H54 (cell line): ENCODE measurements at regions not wholly inside any gene's neighbourhood (a gene's known extent, or its start where the extent isn't known, plus 50 kb on each side); places are given as distances from the start of the nearest gene placed in this dataset.

ENCODE experiments used
- DNase-seq: peaks from one replicate; pipeline ENCODE4 v3.0.0; 2011; ENCODE audit warnings: low spot score, mixed read lengths; ENCODE audit not compliant: insufficient read length
- FAIRE-seq: peaks from 3 replicates; lab custom pipeline; 2011; peaks lifted over from hg19 to GRCh38; lab: Jason Lieb, UNC
- POLR2A ChIP-seq: IDR thresholded peaks from 2 replicates; pipeline ENCODE4 v1.6.1; 2011; ENCODE audit warnings: low read depth, mild to moderate bottlenecking, low read length

- no peak for FAIRE-seq
- no peak for TF ChIP-seq POLR2A
- no peak for DNase-seq
Observed at GRCh38 chr2:194002699-194003368, 1654.2 kb upstream of the SLC39A10 start.

GRCh38 chr2:193990868-193991267 lies 1666.2 kb upstream of the SLC39A10 start:
- no peak for FAIRE-seq
- DNase-seq: no peak
- TF ChIP-seq POLR2A: no peak

- FAIRE-seq (no peak), DNase-seq (no peak)
- TF ChIP-seq POLR2A: no peak
Observed at GRCh38 chr2:193989645-193990044, 1667.4 kb upstream of the SLC39A10 start.

- FAIRE-seq: no peak
- no peak for TF ChIP-seq POLR2A
- DNase-seq: no peak
Observed at GRCh38 chr2:193988784-193989183, 1668.2 kb upstream of the SLC39A10 start.

- TF ChIP-seq POLR2A: no peak
- no peak for DNase-seq
- no peak for FAIRE-seq
Observed at GRCh38 chr2:193985272-193985671, 1671.8 kb upstream of the SLC39A10 start.

- FAIRE-seq (no peak), DNase-seq (no peak)
- TF ChIP-seq POLR2A: no peak
Observed at GRCh38 chr2:193980599-193980998, 1676.4 kb upstream of the SLC39A10 start.

- no peak for DNase-seq
- no peak for TF ChIP-seq POLR2A
- FAIRE-seq: no peak
Observed at GRCh38 chr2:193973781-193974180, 1683.2 kb upstream of the SLC39A10 start.

GRCh38 chr2:193966590-193966989 lies 1690.4 kb upstream of the SLC39A10 start:
- TF ChIP-seq POLR2A: no peak
- FAIRE-seq (peak; percentile 80), DNase-seq (peak; percentile 3)

- no peak for DNase-seq
- no peak for FAIRE-seq
- TF ChIP-seq POLR2A: no peak
Observed at GRCh38 chr2:193965263-193965662, 1691.8 kb upstream of the SLC39A10 start.

- FAIRE-seq (peak; percentile 65), DNase-seq (no peak)
- TF ChIP-seq POLR2A: no peak
Observed at GRCh38 chr2:193963472-193964119, 1693.4 kb upstream of the SLC39A10 start.

- FAIRE-seq (no peak), DNase-seq (no peak)
- no peak for TF ChIP-seq POLR2A
Observed at GRCh38 chr2:193946806-193947205, 1710.2 kb upstream of the SLC39A10 start.

- FAIRE-seq: no peak
- no peak for DNase-seq
- no peak for TF ChIP-seq POLR2A
Observed at GRCh38 chr2:193943406-193943960, 1713.5 kb upstream of the SLC39A10 start.

- TF ChIP-seq POLR2A: no peak
- DNase-seq (no peak), FAIRE-seq (no peak)
Observed at GRCh38 chr2:193935114-193935513, 1721.9 kb upstream of the SLC39A10 start.

- FAIRE-seq (no peak), DNase-seq (no peak)
- no peak for TF ChIP-seq POLR2A
Observed at GRCh38 chr2:193929131-193929530, 1727.9 kb upstream of the SLC39A10 start.

- FAIRE-seq: no peak
- no peak for TF ChIP-seq POLR2A
- DNase-seq: no peak
Observed at GRCh38 chr2:193907561-193907960, 1712.8 kb upstream of the TMEFF2 start.
